ENCODE measurements at regions not wholly inside any gene's neighbourhood (a gene's known extent, or its start where the extent isn't known, plus 50 kb on each side); places are given as distances from the start of the nearest gene placed in this dataset.

- Histone ChIP-seq H2AFZ (ENCODE audit: low read length) (no peak overlapping the region), H3K23me2 (ENCODE audit: insufficient read length, low read depth, low read length, poor library complexity, severe bottlenecking) (no peaks in the 10 kb centered on the region), H2BK20ac (ENCODE audit: low read depth, low read length, poor library complexity, severe bottlenecking) (no peak overlapping the region), H4K8ac (replicated peaks; ENCODE audit: insufficient read length, low read depth, low read length) (no peak overlapping the region), H3K14ac (ENCODE audit: insufficient read depth, low read length) (no peak overlapping the region), H3K18ac (ENCODE audit: insufficient read length, low read depth, low read length) (no peak overlapping the region), H3K27ac (ENCODE audit: insufficient read length, low read depth, low read length) (no peak overlapping the region), H3K9ac (ENCODE audit: extremely low read depth, insufficient read length, low read length) (no peak overlapping the region), H3K9me3 (ENCODE audit: control insufficient read depth, low read depth, low read length) (no peaks in the 10 kb centered on the region), H2BK5ac (ENCODE audit: insufficient read length, low read length) (no peak overlapping the region), H3K23ac (ENCODE audit: insufficient read length, low read depth, low read length) (no peak overlapping the region), H2AK5ac (ENCODE audit: insufficient read length, low read length) (no peak overlapping the region), H4K20me1 (ENCODE audit: control insufficient read depth, insufficient read depth, insufficient read length) (no peaks in the 10 kb centered on the region), H3K79me1 (ENCODE audit: insufficient read depth, low read depth, low read length, poor library complexity, severe bottlenecking) (no peaks in the 10 kb centered on the region), H3K4ac (ENCODE audit: low read depth, low read length) (no peak overlapping the region), H3K4me2 (ENCODE audit: insufficient read depth, insufficient read length, low read length) (no peak overlapping the region), H3T11ph (ENCODE audit: low read length) (no peak overlapping the region), H3K56ac (ENCODE audit: insufficient read length, low read depth, low read length) (no peak overlapping the region), H2BK15ac (ENCODE audit: low read depth, low read length) (no peak overlapping the region), H3K4me1 (ENCODE audit: insufficient read depth, low read length) (no peaks in the 10 kb centered on the region), H3K79me2 (ENCODE audit: insufficient read depth, low read length) (no peaks in the 10 kb centered on the region), H4K91ac (ENCODE audit: insufficient read length, low read depth, low read length) (no peak overlapping the region), H2BK12ac (ENCODE audit: insufficient read length, low read depth, low read length) (no peak overlapping the region), H2BK120ac (ENCODE audit: low read depth, low read length, poor library complexity, severe bottlenecking) (no peak overlapping the region), H4K5ac (ENCODE audit: insufficient read length, low read depth, low read length) (no peak overlapping the region), H3K27me3 (ENCODE audit: insufficient read depth, low read length) (no peaks in the 10 kb centered on the region)
- peaks cover 15 to 18% of the 10 kb centered on the region in 2 experiments for H3K9me3 Mint-ChIP-seq
- no peak overlapping the region for H3K27ac Mint-ChIP-seq
- DNase-seq = no peak
- TF ChIP-seq, protein P1, sequence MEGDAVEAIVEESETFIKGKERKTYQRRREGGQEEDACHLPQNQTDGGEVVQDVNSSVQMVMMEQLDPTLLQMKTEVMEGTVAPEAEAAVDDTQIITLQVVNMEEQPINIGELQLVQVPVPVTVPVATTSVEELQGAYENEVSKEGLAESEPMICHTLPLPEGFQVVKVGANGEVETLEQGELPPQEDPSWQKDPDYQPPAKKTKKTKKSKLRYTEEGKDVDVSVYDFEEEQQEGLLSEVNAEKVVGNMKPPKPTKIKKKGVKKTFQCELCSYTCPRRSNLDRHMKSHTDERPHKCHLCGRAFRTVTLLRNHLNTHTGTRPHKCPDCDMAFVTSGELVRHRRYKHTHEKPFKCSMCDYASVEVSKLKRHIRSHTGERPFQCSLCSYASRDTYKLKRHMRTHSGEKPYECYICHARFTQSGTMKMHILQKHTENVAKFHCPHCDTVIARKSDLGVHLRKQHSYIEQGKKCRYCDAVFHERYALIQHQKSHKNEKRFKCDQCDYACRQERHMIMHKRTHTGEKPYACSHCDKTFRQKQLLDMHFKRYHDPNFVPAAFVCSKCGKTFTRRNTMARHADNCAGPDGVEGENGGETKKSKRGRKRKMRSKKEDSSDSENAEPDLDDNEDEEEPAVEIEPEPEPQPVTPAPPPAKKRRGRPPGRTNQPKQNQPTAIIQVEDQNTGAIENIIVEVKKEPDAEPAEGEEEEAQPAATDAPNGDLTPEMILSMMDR (conservative IDR thresholded peaks at IDR 0.05) = no peak
- H3K27me3 Mint-ChIP-seq (ENCODE audit: low read depth) = no peaks in the 10 kb centered on the region
- H3K36me3 Mint-ChIP-seq (ENCODE audit: insufficient read depth in 1 of 3, low read depth in 3 of 3) = peaks cover 0 to 12% (median 4%) of the 10 kb centered on the region in 3 experiments; a peak in 4 of 7 replicates
- H3K4me1 Mint-ChIP-seq = no peaks in the 10 kb centered on the region
- no peak overlapping the region for H3K4me3 Mint-ChIP-seq
Measured at GRCh38 chr4:132839070-132839469, 310.0 kb upstream of the PCDH10 start.
